NCI-H524 (cell line): ENCODE measurements at regions not wholly inside any gene's neighbourhood (a gene's known extent, or its start where the extent isn't known, plus 50 kb on each side); places are given as distances from the start of the nearest gene placed in this dataset.

Experiments
- DNase-seq, 2 experiments: peaks; one replicate each; lab custom pipeline; 2025; lab: John Stamatoyannopoulos, UW

- no peak for DNase-seq
Measured at GRCh38 chr3:104510131-104510849, 856.4 kb upstream of the ALCAM start.

DNA sequence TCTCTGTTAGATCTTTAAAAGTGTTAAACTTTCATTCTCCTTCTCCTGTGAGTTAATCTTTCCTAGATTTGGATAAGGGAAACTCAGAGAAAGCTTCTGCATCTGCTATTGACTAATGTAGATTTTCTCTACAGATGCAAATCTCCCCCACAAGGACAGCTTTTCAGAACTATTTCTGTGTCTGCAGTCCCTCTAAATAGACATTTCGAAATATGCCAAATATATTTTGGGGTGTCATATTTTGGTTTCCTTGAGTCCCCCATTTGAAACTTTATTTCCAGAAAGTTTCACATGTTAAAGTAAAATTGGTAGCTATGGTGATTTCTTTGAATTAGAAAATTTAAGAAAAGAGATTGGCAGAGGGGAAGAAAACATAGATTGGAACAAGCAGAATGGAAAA, 852.3 kb upstream of the ALCAM start:
- DNase-seq: no peak

GRCh38 chr3:104514776-104515175, 851.9 kb upstream of the ALCAM start:
- no peak for DNase-seq

DNA sequence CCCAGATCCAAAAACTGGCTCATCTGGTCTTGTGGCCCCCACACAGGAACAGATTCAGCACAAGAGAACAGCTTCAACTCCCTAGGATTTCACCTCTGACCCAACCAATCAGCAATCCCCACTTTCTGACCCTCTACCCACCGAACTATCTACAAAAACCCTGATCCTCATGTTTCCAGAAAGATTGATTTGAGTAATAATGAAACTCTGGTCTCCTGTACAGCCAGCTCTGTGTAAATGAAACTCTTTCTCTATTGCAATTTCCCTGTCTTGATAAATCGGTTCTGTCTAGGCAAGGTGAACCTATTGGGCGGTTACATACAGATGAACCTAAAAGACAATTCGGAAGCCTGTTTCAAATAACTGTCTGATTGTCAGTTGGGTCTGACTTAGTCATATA, 847.6 kb upstream of the ALCAM start:
- no peak for DNase-seq

- DNase-seq: no peak
Measured at GRCh38 chr3:104519468-104520227, 847.1 kb upstream of the ALCAM start.

DNA sequence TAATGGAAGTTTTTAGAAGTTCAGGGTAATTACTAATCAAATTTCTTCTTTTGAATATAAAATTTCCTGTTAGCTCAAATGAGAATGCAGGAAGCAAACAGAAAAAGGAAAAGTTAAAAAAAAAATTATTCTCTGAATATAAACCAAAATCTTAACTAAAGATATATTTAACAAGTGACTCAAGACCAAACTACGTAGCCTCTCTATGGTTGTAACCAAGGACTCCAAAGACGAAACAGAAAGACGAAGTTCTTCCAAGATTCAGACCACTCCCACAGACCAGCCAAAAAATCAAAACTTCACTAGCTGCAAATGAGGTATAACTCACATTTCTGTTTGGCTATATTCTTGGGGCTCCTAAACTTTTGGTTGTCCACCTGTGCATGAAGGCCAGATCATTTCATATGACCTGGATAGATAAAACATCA, 846.5 kb upstream of the ALCAM start:
- DNase-seq: no peak

GRCh38 chr3:104521606-104522336, 844.9 kb upstream of the ALCAM start:
- DNase-seq: no peak

DNA sequence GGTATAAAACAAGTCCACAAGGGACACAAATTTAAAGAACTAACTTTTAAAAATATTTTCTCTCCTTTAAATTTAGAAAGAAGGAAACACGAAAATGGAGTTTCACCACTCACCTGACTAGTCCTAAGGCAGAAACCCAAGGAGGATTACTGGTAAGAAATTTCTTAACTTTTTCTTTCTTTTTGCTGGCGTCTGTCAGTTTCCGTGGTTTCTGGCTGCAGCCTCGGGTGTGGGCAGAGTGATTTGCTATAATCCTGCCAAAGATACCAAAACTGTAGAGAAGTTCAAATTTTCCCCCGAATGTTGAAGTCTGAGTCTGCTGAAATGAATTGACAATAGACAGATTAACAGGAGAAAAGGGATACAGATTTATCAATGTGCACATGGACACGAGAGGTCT, 843.6 kb upstream of the ALCAM start:
- DNase-seq: no peak

- DNase-seq: no peak
Measured at GRCh38 chr3:104526901-104527401, 839.8 kb upstream of the ALCAM start.

- no peak for DNase-seq
Measured at GRCh38 chr3:104530934-104531333, 835.8 kb upstream of the ALCAM start.

- no peak for DNase-seq
Measured at GRCh38 chr3:104536715-104537114, 830.0 kb upstream of the ALCAM start.

- no peak for DNase-seq
Measured at GRCh38 chr3:104537323-104537722, 829.4 kb upstream of the ALCAM start.

DNA sequence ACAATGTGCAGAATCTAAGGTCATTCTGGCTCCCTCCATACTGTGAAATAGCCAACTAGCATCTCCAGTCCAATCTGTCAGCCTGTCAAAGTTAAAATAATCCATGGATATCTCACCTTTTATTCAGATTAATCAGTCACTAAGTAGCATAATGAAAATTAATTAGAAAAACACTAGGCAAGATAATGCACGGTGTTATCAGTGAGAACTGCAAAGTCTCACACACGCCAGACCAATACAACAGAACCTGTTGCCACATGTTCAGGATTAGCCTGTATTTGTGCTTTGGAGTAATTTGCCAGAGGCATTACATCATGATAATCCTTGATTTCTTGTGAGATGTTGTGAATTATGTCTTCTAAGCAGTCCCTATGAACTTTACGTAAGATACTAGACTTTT, 820.4 kb upstream of the ALCAM start:
- peak in 1 of 2 experiments; percentile 47 for DNase-seq

GRCh38 chr3:104547031-104547430, 819.7 kb upstream of the ALCAM start:
- no peak for DNase-seq

GRCh38 chr3:104548401-104548800, 818.3 kb upstream of the ALCAM start:
- DNase-seq: no peak

- DNase-seq: no peak
Measured at GRCh38 chr3:104549099-104549714, 817.5 kb upstream of the ALCAM start.

DNA sequence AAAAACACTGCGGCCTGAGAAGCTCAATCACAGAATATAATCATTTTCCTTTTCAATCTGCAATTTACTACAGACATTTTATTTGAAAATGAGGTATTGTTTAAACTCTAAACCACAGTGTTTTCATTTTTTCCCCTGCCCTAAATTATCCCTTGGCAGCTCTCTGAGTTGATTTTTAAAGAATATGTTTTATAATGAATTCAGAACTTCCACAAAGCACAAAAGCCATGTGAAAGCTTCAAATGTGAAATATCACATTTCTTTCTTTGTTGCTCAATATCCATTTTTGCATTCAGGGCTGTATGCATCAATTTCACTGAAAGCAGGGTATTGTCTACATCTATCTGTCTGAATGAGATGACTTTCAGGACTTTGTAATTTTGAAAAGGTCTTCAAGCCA, 813.6 kb upstream of the ALCAM start:
- DNase-seq: no peak

GRCh38 chr3:104554425-104554824, 812.3 kb upstream of the ALCAM start:
- DNase-seq: no peak

- no peak for DNase-seq
Measured at GRCh38 chr3:104555728-104556127, 811.0 kb upstream of the ALCAM start.

GRCh38 chr3:104556372-104557078, 810.2 kb upstream of the ALCAM start:
- DNase-seq: no peak

GRCh38 chr3:104561324-104561723, 805.4 kb upstream of the ALCAM start:
- DNase-seq: no peak
